Loucy (cell line): ENCODE measurements at regions not wholly inside any gene's neighbourhood (a gene's known extent, or its start where the extent isn't known, plus 50 kb on each side); places are given as distances from the start of the nearest gene placed in this dataset.
A peak's percentile ranks its signal among the peaks of the same experiment; 100 is the strongest.
"Not testable (repeated sequence)": the region's sequence is repeated elsewhere in the genome, so short reads cannot be mapped to it uniquely, and the experiment has no call there.

ENCODE experiments used
- H2AFZ ChIP-seq: fragments of 200-600 bp; sonication (generic); 2 replicates; pipeline ENCODE4 v1.6.0; 2016; ENCODE audit warnings: antibody characterized with exemption, mild to moderate bottlenecking, low read length, moderate library complexity
- H3F3A ChIP-seq: fragments of 200-600 bp; 2 replicates; pipeline ENCODE4 v1.6.0; 2016; ENCODE audit warnings: antibody characterized with exemption, low read depth, mild to moderate bottlenecking
- H3K27me3 ChIP-seq: fragments of 200-600 bp; sonication (generic); 2 replicates; pipeline ENCODE4 v1.6.1; 2014; ENCODE audit warnings: low read length, mild to moderate bottlenecking; ENCODE audit not compliant: insufficient read depth, poor library complexity, severe bottlenecking
- H3K36me3 ChIP-seq: fragments of 200-600 bp; sonication (generic); 2 replicates; pipeline ENCODE4 v1.6.1; 2016; ENCODE audit warnings: low read length; ENCODE audit not compliant: insufficient read depth
- H3K4me1 ChIP-seq: fragments of 200-600 bp; sonication (generic); 2 replicates; pipeline ENCODE4 v1.5.1; 2014; ENCODE audit warnings: low read length, mild to moderate bottlenecking; ENCODE audit not compliant: insufficient read depth, poor library complexity, severe bottlenecking
- H3K4me2 ChIP-seq: fragments of 200-600 bp; sonication (generic); 2 replicates; pipeline ENCODE4 v1.6.0; 2014; ENCODE audit warnings: antibody characterized with exemption, low read length, low read depth, mild to moderate bottlenecking; ENCODE audit not compliant: poor library complexity, severe bottlenecking
- H3K4me3 ChIP-seq: fragments of 200-600 bp; sonication (generic); 2 replicates; pipeline ENCODE4 v1.5.1; 2014; ENCODE audit warnings: low read length, mild to moderate bottlenecking, mixed read lengths; ENCODE audit not compliant: poor library complexity, severe bottlenecking
- H3K79me2 ChIP-seq: fragments of 200-600 bp; sonication (generic); 2 replicates; pipeline ENCODE4 v1.6.1; 2014; ENCODE audit warnings: low read length; ENCODE audit not compliant: insufficient read depth
- H3K9ac ChIP-seq: fragments of 200-600 bp; sonication (generic); 2 replicates; pipeline ENCODE4 v1.6.0; 2014; ENCODE audit warnings: mild to moderate bottlenecking, low read depth, low read length, moderate library complexity; ENCODE audit not compliant: poor library complexity, severe bottlenecking
- H3K9me2 ChIP-seq: fragments of 200-600 bp; sonication (generic); replicated peaks from 2 replicates; pipeline ENCODE4 v1.6.1; 2016; ENCODE audit warnings: low read depth, low read length, mixed read lengths
- H3K9me3 ChIP-seq: fragments of 200-600 bp; sonication (generic); 2 replicates; pipeline ENCODE4 v1.6.1; 2014; ENCODE audit warnings: mild to moderate bottlenecking, antibody characterized with exemption, low read length, low read depth; ENCODE audit not compliant: insufficient read depth
- H4K20me1 ChIP-seq: fragments of 200-600 bp; sonication (generic); 2 replicates; pipeline ENCODE4 v1.6.0; 2014; ENCODE audit warnings: antibody characterized with exemption, low read length, mild to moderate bottlenecking; ENCODE audit not compliant: insufficient read depth, poor library complexity, severe bottlenecking
- EZH2phosphoT487 ChIP-seq: fragments of 200-600 bp; IDR thresholded peaks from 2 replicates; pipeline ENCODE4 v1.6.1; 2018; ENCODE audit warnings: antibody characterized with exemption, mild to moderate bottlenecking, moderate library complexity, borderline replicate concordance
- TF ChIP-seq, protein P1 (sequence below): fragments of 200-600 bp; sonication (generic); conservative IDR thresholded peaks from 2 replicates; pipeline ENCODE4 v1.5.1; 2014; ENCODE audit warnings: mild to moderate bottlenecking, antibody characterized with exemption, low read length

DNA sequence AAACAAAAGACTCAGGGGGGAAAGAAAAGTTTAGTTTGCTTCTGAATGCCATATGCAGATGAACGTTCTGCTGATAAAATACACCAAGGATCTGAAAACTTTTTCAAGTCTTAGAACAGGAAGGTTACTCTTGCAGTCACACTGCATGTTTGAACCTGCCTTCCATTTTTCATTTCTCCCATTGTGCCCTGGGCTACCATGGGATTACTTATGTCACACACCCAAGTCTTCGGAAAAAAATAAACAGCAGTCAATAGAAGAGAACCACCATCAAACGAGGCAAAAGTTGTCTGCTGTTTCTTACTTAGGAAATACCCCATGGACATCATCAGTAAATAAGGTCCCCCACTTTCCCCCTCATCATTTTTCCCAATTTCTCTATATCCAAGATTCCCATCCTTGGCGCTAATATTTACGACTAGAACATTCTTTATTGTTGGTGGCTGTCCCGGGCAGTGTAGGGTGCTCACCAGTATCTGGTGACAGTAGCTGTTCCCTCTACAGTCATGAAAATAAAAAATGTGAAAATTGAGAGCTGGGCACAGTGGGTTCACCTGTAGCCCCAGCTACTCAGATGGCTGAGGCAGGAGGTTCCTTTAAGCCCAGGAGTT, 202.5 kb downstream of the BCAS1 start:
- H3K9me3 ChIP-seq: no peaks in the 10 kb centered on the region
- H4K20me1 ChIP-seq: no peaks in the 10 kb centered on the region
- H3K4me2 ChIP-seq: no peak overlapping the region
- H3K79me2 ChIP-seq: no peaks in the 10 kb centered on the region
- no peak overlapping the region for H3K9ac ChIP-seq
- no peak for TF ChIP-seq EZH2phosphoT487
- TF ChIP-seq, protein P1, sequence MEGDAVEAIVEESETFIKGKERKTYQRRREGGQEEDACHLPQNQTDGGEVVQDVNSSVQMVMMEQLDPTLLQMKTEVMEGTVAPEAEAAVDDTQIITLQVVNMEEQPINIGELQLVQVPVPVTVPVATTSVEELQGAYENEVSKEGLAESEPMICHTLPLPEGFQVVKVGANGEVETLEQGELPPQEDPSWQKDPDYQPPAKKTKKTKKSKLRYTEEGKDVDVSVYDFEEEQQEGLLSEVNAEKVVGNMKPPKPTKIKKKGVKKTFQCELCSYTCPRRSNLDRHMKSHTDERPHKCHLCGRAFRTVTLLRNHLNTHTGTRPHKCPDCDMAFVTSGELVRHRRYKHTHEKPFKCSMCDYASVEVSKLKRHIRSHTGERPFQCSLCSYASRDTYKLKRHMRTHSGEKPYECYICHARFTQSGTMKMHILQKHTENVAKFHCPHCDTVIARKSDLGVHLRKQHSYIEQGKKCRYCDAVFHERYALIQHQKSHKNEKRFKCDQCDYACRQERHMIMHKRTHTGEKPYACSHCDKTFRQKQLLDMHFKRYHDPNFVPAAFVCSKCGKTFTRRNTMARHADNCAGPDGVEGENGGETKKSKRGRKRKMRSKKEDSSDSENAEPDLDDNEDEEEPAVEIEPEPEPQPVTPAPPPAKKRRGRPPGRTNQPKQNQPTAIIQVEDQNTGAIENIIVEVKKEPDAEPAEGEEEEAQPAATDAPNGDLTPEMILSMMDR: no peak
- no peaks in the 10 kb centered on the region for H3K27me3 ChIP-seq
- H3K9me2 ChIP-seq: no peaks in the 10 kb centered on the region
- H3F3A ChIP-seq: no peaks in the 10 kb centered on the region; the same call in 1 of the 2 replicates
- H3K4me1 ChIP-seq: peaks cover 62% of the 10 kb centered on the region
- H2AFZ ChIP-seq: 0 out of 2 replicates have a peak overlapping the region, but pooled peaks have one; percentile 12
- H3K36me3 ChIP-seq: no peaks in the 10 kb centered on the region
- H3K4me3 ChIP-seq: no peak overlapping the region

GRCh38 chr20:53866794-53867740, 203.3 kb downstream of the BCAS1 start:
- H3K27me3 ChIP-seq: no peaks in the 10 kb centered on the region
- peaks cover 54% of the 10 kb centered on the region for H3K4me1 ChIP-seq
- no peak for TF ChIP-seq EZH2phosphoT487
- no peaks in the 10 kb centered on the region for H3K36me3 ChIP-seq
- no peaks in the 10 kb centered on the region for H4K20me1 ChIP-seq
- no peaks in the 10 kb centered on the region; the same call in 1 of the 2 replicates for H3F3A ChIP-seq
- H3K4me3 ChIP-seq: no peak overlapping the region
- H2AFZ ChIP-seq: peak overlapping the region; percentile 61
- no peaks in the 10 kb centered on the region for H3K9me3 ChIP-seq
- no peaks in the 10 kb centered on the region for H3K9me2 ChIP-seq
- no peaks in the 10 kb centered on the region for H3K79me2 ChIP-seq
- no peak overlapping the region for H3K9ac ChIP-seq
- H3K4me2 ChIP-seq: peak overlapping the region; percentile 55

GRCh38 chr20:53865901-53866793, 204.2 kb downstream of the BCAS1 start:
- Histone ChIP-seq H3K4me2 (peak overlapping the region; percentile 55), H3K4me1 (peaks cover 45% of the 10 kb centered on the region), H2AFZ (peak overlapping the region; percentile 80), H4K20me1 (no peaks in the 10 kb centered on the region), H3K9me3 (no peaks in the 10 kb centered on the region), H3K79me2 (no peaks in the 10 kb centered on the region), H3K9me2 (no peaks in the 10 kb centered on the region), H3F3A (no peaks in the 10 kb centered on the region), H3K4me3 (peak overlapping the region; percentile 42), H3K27me3 (no peaks in the 10 kb centered on the region), H3K9ac (peak overlapping the region; percentile 31), H3K36me3 (no peaks in the 10 kb centered on the region)
- TF ChIP-seq, protein P1: no peak

- not testable (repeated sequence) for H3K9me2 ChIP-seq, H3K9me3 ChIP-seq, H4K20me1 ChIP-seq, H3K79me2 ChIP-seq, H3K4me3 ChIP-seq, H3K36me3 ChIP-seq, H3K27me3 ChIP-seq, H3F3A ChIP-seq
- H2AFZ ChIP-seq: peak overlapping the region; percentile 80
- peak overlapping the region; percentile 31 for H3K9ac ChIP-seq
- peaks cover 37% of the 10 kb centered on the region for H3K4me1 ChIP-seq
- peak overlapping the region; percentile 55 for H3K4me2 ChIP-seq
Measured at GRCh38 chr20:53864765-53865683, 205.4 kb downstream of the BCAS1 start.
